GM12875 (cell line): ENCODE measurements at regions not wholly inside any gene's neighbourhood (a gene's known extent, or its start where the extent isn't known, plus 50 kb on each side); places are given as distances from the start of the nearest gene placed in this dataset.

Experiments used
- H3K4me3 ChIP-seq: one replicate; pipeline ENCODE4 v1.5.1; 2011; ENCODE audit warnings: low read depth, low read length, control low read depth
- CTCF ChIP-seq: IDR thresholded peaks from 2 replicates; pipeline ENCODE4 v1.5.1; 2011; ENCODE audit warnings: low read depth, mild to moderate bottlenecking, control low read depth, inconsistent platforms, low read length, moderate library complexity, borderline replicate concordance; ENCODE audit not compliant: insufficient read depth

- H3K4me3 ChIP-seq = no peak overlapping the region
- TF ChIP-seq CTCF = no peak
Observed at GRCh38 chrX:69323786-69324720, 158.8 kb upstream of the PJA1 start.

DNA sequence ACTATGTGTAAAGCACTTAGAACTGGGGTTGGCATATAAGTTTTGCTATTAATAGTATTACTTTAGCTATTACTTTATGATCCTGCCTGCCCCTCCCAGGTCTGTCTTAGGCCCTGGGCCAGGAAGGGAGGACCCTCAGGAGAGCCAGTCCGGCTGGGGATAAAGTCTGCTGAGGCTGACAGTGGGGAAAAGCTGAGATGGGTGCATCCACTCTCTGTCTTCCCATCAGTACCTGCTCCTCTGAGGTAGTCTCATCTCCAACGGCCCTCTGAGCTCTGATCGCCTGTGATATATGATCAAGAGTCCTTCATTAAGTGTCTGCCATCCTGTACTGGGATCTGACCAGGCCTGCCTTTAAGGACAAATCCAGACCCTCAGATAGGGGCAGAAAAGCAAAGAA, 156.5 kb upstream of the PJA1 start:
- TF ChIP-seq CTCF = no peak
- no peak overlapping the region for H3K4me3 ChIP-seq

DNA sequence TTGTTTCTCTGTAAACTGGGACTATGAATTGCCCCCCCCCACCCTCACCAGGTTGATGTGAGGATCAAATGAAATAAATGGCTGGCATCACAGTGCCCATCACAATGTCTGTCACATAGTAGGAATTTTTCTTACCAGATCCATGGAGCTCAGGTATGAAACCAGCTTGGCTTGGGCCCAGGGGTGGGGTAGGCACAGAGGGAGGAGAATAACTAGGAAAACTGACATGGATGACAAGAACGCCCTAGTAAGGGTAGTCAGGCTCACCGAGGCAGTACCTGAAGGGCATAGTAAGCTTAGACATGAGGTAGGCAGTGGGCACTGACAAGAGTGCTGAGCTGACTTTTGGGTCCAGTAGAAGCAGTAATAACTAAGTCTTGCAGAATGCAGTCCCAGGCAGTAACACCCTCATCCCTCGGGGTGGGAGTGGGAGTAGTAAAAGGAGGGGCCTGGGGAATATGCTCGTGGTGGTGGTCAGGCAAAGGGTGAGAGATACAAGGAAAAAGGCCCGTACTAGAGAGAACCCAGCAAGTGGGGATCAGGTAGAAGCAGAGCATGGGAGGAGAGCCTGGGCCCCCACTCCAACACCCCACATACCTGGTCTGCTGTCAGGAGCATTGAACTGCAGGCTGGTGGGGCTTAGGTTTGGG, 155.9 kb upstream of the PJA1 start:
- TF ChIP-seq CTCF = no peak
- no peak overlapping the region for H3K4me3 ChIP-seq

DNA sequence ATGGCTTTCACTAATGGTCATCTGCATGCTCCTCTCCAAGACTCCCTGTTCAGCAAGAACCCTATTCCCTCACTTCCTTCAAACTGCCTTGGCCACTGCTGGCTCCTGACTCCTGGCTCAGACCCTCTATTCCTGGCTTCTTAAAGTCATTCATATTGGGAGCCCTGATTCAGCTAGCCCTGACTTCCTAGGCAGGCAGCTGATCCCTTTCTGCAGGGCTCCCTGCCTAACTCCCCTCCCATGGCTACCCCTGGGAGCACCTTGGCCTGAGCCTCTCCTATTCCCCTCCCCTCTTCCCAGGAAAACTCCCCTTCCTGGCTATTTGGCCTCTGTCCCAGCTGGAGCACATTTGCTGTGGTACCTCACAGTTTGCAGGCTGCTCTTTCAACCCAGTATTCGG, 154.9 kb upstream of the PJA1 start:
- TF ChIP-seq CTCF = no peak
- H3K4me3 ChIP-seq = no peak overlapping the region

- no peak overlapping the region for H3K4me3 ChIP-seq
- TF ChIP-seq CTCF = no peak
Observed at GRCh38 chrX:69319376-69319775, 154.1 kb upstream of the PJA1 start.

GRCh38 chrX:69318651-69319340, 153.5 kb upstream of the PJA1 start:
- TF ChIP-seq CTCF = no peak

More at GRCh38 chrX:69318651-69319340, 153.5 kb upstream of the PJA1 start:
- H3K4me3 ChIP-seq = no peak overlapping the region
